OCI-LY3 (cell line): ENCODE measurements at regions not wholly inside any gene's neighbourhood (a gene's known extent, or its start where the extent isn't known, plus 50 kb on each side); places are given as distances from the start of the nearest gene placed in this dataset.

Source experiments
- H2AFZ ChIP-seq: fragments of 200-600, 300-600 bp; shearing (Covaris generic); 2 replicates; pipeline ENCODE4 v1.6.0; 2014; ENCODE audit warnings: antibody characterized with exemption, low read depth, low read length
- H3K27ac ChIP-seq: fragments of 200-600, 300-600 bp; sonication (generic); 2 replicates; pipeline ENCODE4 v1.5.1; 2014; ENCODE audit warnings: mild to moderate bottlenecking, low read length, moderate library complexity, mixed read lengths
- H3K27me3 ChIP-seq: fragments of 200-600, 300-600 bp; sonication (generic); 2 replicates; pipeline ENCODE4 v1.6.1; 2014; ENCODE audit warnings: low read depth, low read length, mixed read lengths
- H3K36me3 ChIP-seq: fragments of 200-600, 300-600 bp; sonication (generic); replicated peaks from 2 replicates; pipeline ENCODE3; 2014; ENCODE audit warnings: low read depth, low read length, mixed read lengths
- H3K4me1 ChIP-seq: fragments of 300-600, 200-600 bp; sonication (generic); 2 replicates; pipeline ENCODE4 v1.6.1; 2014; ENCODE audit warnings: low read length, mixed read lengths
- H3K4me2 ChIP-seq: fragments of 200-600, 300-600 bp; sonication (generic); 2 replicates; pipeline ENCODE4 v1.6.1; 2014; ENCODE audit warnings: low read length, mixed read lengths
- H3K4me3 ChIP-seq: fragments of 300-600, 200-600 bp; sonication (generic); 2 replicates; pipeline ENCODE4 v1.5.1; 2014; ENCODE audit warnings: antibody characterized with exemption, mild to moderate bottlenecking, low read length, moderate library complexity
- H3K79me2 ChIP-seq: fragments of 300-600, 200-600 bp; shearing (Covaris generic); 2 replicates; pipeline ENCODE4 v1.6.1; 2014; ENCODE audit warnings: mild to moderate bottlenecking, low read length, mixed read lengths
- H3K9ac ChIP-seq: fragments of 300-600, 200-600 bp; shearing (Covaris generic); 2 replicates; pipeline ENCODE4 v1.6.0; 2014; ENCODE audit warnings: mild to moderate bottlenecking, low read length, moderate library complexity
- H3K9me3 ChIP-seq: fragments of 200-600, 300-600 bp; shearing (Covaris generic); 2 replicates; pipeline ENCODE4 v1.6.1; 2014; ENCODE audit warnings: low read length, mixed read lengths; ENCODE audit not compliant: insufficient read depth
- H4K20me1 ChIP-seq: fragments of 200-600, 300-600 bp; sonication (generic); 2 replicates; pipeline ENCODE4 v1.6.1; 2016; ENCODE audit warnings: low read length, mixed read lengths; ENCODE audit not compliant: insufficient read depth
- EZH2phosphoT487 ChIP-seq: fragments of 200-600 bp; shearing (Covaris generic); IDR thresholded peaks from 2 replicates; pipeline ENCODE4 v1.6.1; 2018; ENCODE audit warnings: antibody characterized with exemption, mixed run types, low read depth
- TF ChIP-seq, protein P1 (sequence below): fragments of 200-600, 300-600 bp; sonication (generic); IDR thresholded peaks from 2 replicates; pipeline ENCODE4 v1.5.1; 2014; ENCODE audit warnings: antibody characterized with exemption, low read length, low read depth

DNA sequence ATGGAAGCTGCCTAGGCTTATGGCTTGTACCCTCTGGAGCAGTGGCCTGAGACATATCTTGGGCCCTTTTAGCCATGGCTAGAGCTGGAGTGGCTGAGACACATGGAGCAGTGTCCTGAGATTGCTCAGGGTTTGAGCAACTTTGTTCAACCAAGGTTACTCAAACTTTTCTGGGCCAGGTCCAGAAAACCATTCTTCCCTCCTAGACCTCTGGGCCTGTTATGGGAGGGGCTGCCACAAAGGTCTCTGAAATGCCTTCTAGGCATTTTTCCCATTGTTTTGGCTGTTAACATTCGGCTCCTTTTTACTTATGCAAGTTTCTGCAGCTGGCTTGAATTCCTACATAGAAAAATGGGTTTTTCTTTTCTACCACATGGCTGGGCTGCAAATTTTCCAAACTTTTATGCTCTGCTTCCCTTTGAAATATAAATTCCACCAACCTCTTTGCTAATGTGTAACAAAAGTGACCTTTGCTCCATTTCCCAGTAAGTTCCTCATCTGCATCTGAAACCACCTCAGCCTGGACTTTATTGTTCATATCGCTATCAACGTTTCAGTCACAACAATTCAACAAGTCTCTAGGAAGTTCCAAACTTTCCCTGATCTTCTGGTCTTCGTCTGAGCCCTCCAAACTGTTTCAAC lies 84.9 kb upstream of the MAP4K3 start:
- Histone ChIP-seq H3K27me3 (peaks cover 25% of the 10 kb centered on the region), H3K9ac (no peak overlapping the region), H2AFZ (no peak overlapping the region), H3K4me3 (no peak overlapping the region), H3K36me3 (no peaks in the 10 kb centered on the region), H3K9me3 (no peaks in the 10 kb centered on the region), H3K4me2 (no peak overlapping the region), H4K20me1 (no peaks in the 10 kb centered on the region), H3K79me2 (no peaks in the 10 kb centered on the region), H3K27ac (no peak overlapping the region), H3K4me1 (no peaks in the 10 kb centered on the region)
- TF ChIP-seq, protein P1, sequence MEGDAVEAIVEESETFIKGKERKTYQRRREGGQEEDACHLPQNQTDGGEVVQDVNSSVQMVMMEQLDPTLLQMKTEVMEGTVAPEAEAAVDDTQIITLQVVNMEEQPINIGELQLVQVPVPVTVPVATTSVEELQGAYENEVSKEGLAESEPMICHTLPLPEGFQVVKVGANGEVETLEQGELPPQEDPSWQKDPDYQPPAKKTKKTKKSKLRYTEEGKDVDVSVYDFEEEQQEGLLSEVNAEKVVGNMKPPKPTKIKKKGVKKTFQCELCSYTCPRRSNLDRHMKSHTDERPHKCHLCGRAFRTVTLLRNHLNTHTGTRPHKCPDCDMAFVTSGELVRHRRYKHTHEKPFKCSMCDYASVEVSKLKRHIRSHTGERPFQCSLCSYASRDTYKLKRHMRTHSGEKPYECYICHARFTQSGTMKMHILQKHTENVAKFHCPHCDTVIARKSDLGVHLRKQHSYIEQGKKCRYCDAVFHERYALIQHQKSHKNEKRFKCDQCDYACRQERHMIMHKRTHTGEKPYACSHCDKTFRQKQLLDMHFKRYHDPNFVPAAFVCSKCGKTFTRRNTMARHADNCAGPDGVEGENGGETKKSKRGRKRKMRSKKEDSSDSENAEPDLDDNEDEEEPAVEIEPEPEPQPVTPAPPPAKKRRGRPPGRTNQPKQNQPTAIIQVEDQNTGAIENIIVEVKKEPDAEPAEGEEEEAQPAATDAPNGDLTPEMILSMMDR = no peak
- TF ChIP-seq EZH2phosphoT487 = no peak

DNA sequence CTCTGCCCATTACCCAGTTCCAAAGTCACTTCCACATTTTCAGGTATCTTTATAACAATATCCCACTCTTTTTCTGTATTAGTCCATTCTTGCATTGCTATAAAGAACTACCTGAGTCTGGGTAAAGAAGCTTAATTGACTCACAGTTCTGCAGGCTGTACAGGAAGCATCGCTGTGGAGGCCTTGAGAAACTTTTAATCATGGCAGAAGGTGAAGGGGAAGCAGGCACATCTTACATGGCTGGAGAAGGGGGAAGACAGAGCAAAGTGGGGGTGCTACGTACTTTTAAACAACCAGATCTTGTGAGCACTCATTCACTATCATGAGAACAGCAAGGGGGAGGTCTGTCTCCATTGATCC lies 85.4 kb upstream of the MAP4K3 start:
- TF ChIP-seq, protein P1 = no peak
- no peak for TF ChIP-seq EZH2phosphoT487
- Histone ChIP-seq H3K27ac (no peak overlapping the region), H3K9me3 (no peaks in the 10 kb centered on the region), H3K4me2 (no peak overlapping the region), H3K4me3 (no peak overlapping the region), H3K9ac (no peak overlapping the region), H4K20me1 (no peaks in the 10 kb centered on the region), H3K36me3 (no peaks in the 10 kb centered on the region), H2AFZ (no peak overlapping the region), H3K4me1 (no peaks in the 10 kb centered on the region), H3K79me2 (no peaks in the 10 kb centered on the region), H3K27me3 (peaks cover 20% of the 10 kb centered on the region)

DNA sequence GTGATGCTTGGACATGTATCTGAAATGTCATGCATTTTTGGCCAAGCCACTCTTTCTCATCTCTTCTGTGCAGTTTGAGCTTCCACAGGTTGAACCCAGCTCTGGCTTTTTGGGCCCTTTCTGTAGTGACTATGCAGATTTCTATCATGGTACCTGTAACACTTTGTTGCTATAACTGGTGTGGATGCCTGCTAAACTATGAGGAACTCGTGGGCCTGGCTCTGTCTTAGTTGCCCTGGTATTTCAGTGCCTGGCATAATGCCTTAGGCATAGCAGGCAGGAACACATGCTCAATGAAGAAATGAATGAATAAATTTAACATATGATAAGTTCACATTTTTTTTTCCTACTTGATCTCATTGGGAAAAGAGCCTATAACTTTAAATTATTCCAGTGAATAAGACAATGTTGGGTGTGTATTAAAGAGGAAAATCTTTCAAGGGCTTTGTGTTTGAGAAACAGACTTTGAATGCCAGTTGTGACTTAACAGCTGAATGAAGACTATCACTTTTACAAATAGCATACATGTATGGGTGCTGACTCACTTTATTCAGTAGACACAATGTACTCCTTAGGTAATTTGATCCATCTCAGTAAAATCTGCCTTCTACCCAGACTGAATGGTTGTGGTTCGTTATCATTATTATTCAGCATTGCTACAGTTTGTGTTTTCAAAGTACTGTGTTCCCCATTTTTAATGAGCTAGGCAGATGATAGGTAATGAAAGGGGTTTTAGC lies 86.4 kb upstream of the MAP4K3 start:
- Histone ChIP-seq H3K79me2 (no peaks in the 10 kb centered on the region), H2AFZ (no peak overlapping the region), H3K9ac (no peak overlapping the region), H3K36me3 (no peaks in the 10 kb centered on the region), H3K27ac (no peak overlapping the region), H3K4me2 (no peak overlapping the region), H3K9me3 (no peaks in the 10 kb centered on the region), H3K4me3 (no peak overlapping the region), H3K27me3 (peaks cover 10% of the 10 kb centered on the region), H4K20me1 (no peaks in the 10 kb centered on the region), H3K4me1 (no peaks in the 10 kb centered on the region)
- TF ChIP-seq, protein P1 = no peak
- TF ChIP-seq EZH2phosphoT487 = no peak

DNA sequence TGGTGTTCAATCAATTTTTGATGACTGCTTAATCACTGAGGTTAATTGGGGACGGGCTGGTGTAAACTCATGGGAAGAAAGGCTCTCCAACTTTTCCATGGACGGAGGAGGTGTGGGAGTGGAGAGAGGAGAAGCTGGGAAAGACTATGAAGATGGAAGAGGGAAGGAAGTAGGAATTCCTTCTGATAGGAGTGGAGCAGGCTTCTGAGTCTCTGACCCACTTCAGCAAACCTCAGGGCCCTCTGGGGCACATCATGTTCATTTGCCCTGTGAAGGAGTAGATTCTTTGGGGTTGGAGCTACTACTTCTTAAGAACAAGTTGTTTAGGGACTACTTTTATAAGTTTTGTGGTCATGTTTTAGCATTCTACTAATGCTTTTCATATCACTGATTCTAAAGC lies 87.0 kb upstream of the MAP4K3 start:
- no peak overlapping the region for H3K27ac ChIP-seq

More for the DNA sequence above, 87.0 kb upstream of the MAP4K3 start:
- Histone ChIP-seq H3K4me2 (no peak overlapping the region), H3K9me3 (no peaks in the 10 kb centered on the region), H2AFZ (no peak overlapping the region), H3K4me1 (no peaks in the 10 kb centered on the region), H3K4me3 (no peak overlapping the region), H3K9ac (no peak overlapping the region), H4K20me1 (no peaks in the 10 kb centered on the region), H3K79me2 (no peaks in the 10 kb centered on the region), H3K36me3 (no peaks in the 10 kb centered on the region), H3K27me3 (peaks cover 5% of the 10 kb centered on the region; the same call in 1 of the 2 replicates)
- TF ChIP-seq EZH2phosphoT487 = no peak
- TF ChIP-seq, protein P1 = no peak
